HepG2 (cell line): ENCODE measurements at regions not wholly inside any gene's neighbourhood (a gene's known extent, or its start where the extent isn't known, plus 50 kb on each side); places are given as distances from the start of the nearest gene placed in this dataset.
A peak's percentile ranks its signal among the peaks of the same experiment; 100 is the strongest.

Source experiments
- AGO2 ChIP-seq: fragments of 200-400 bp; formaldehyde crosslinking; optimal IDR thresholded peaks from 2 replicates; pipeline ENCODE3; 2017; ENCODE audit warnings: mild to moderate bottlenecking, low read depth, low read length, moderate library complexity
- FOXK1 ChIP-seq: sonication (generic); formaldehyde crosslinking; IDR thresholded peaks from 2 replicates; pipeline ENCODE4 v1.4.0; 2020; ENCODE audit warnings: low read depth, missing genetic modification reagents, borderline replicate concordance
- GMEB1 ChIP-seq: sonication (generic); formaldehyde crosslinking; IDR thresholded peaks from 2 replicates; pipeline ENCODE4 v1.5.1; 2020; ENCODE audit warnings: missing genetic modification reagents, mild to moderate bottlenecking, borderline replicate concordance
- MNT ChIP-seq: fragments of 450-650 bp; IDR thresholded peaks from 2 replicates; pipeline ENCODE4 v1.6.1; 2016
- MXD4 ChIP-seq: IDR thresholded peaks from 2 replicates; pipeline ENCODE4 v1.6.1; 2016; ENCODE audit warnings: mild to moderate bottlenecking, missing biosample characterization, missing genetic modification reagents
- ONECUT2 ChIP-seq: sonication (generic); formaldehyde crosslinking; IDR thresholded peaks from 2 replicates; pipeline ENCODE4 v1.4.0; 2020; ENCODE audit warnings: missing genetic modification reagents
- PPARG ChIP-seq: conservative IDR thresholded peaks from 2 replicates; pipeline ENCODE4 v1.6.1; 2016; ENCODE audit warnings: missing biosample characterization, missing genetic modification reagents
- SNAPC2 ChIP-seq: sonication (generic); formaldehyde crosslinking; IDR thresholded peaks from 2 replicates; pipeline ENCODE4 v1.8.1; 2022; ENCODE audit warnings: mild to moderate bottlenecking, missing genetic modification reagents
- STAT6 ChIP-seq: sonication (generic); formaldehyde crosslinking; IDR thresholded peaks from 2 replicates; pipeline ENCODE4 v1.4.0; 2020; ENCODE audit warnings: missing genetic modification reagents, mild to moderate bottlenecking, borderline replicate concordance
- THAP8 ChIP-seq: sonication (generic); formaldehyde crosslinking; IDR thresholded peaks from 2 replicates; pipeline ENCODE4 v1.5.1; 2020; ENCODE audit warnings: missing genetic modification reagents, mild to moderate bottlenecking, borderline replicate concordance
- TOPORS ChIP-seq: sonication (generic); formaldehyde crosslinking; IDR thresholded peaks from 2 replicates; pipeline ENCODE4 v1.8.0; 2023; ENCODE audit warnings: mild to moderate bottlenecking, missing genetic modification reagents
- ZBTB3 ChIP-seq: sonication (generic); formaldehyde crosslinking; IDR thresholded peaks from 2 replicates; pipeline ENCODE4 v1.4.0; 2020; ENCODE audit warnings: low read depth, mild to moderate bottlenecking, moderate library complexity, missing genetic modification reagents, borderline replicate concordance
- ZBTB37 ChIP-seq: sonication (generic); formaldehyde crosslinking; IDR thresholded peaks from 2 replicates; pipeline ENCODE4 v1.4.0; 2020; ENCODE audit warnings: mild to moderate bottlenecking, missing genetic modification reagents
- ZFP36L1 ChIP-seq: sonication (generic); formaldehyde crosslinking; IDR thresholded peaks from 2 replicates; pipeline ENCODE4 v1.8.0; 2022; ENCODE audit warnings: mild to moderate bottlenecking, missing genetic modification reagents, moderate library complexity
- ZNF121 ChIP-seq: sonication (generic); formaldehyde crosslinking; IDR thresholded peaks from 2 replicates; pipeline ENCODE4 v1.5.0; 2020; ENCODE audit warnings: mild to moderate bottlenecking, missing genetic modification reagents
- ZNF362 ChIP-seq: sonication (generic); formaldehyde crosslinking; IDR thresholded peaks from 2 replicates; pipeline ENCODE4 v1.4.0; 2020; ENCODE audit warnings: missing genetic modification reagents, mild to moderate bottlenecking, borderline replicate concordance
- ZNF616 ChIP-seq: sonication (generic); formaldehyde crosslinking; IDR thresholded peaks from 2 replicates; pipeline ENCODE4 v1.5.0; 2020; ENCODE audit warnings: low read depth, mild to moderate bottlenecking, missing genetic modification reagents
- ZNF777 ChIP-seq: sonication (generic); formaldehyde crosslinking; IDR thresholded peaks from 2 replicates; pipeline ENCODE4 v1.4.0; 2020; ENCODE audit warnings: missing genetic modification reagents

- peak; percentile 65; the same call in 1 of the 2 replicates for TF ChIP-seq GMEB1 (CRISPR knock-in tag)
- TF ChIP-seq ONECUT2 (CRISPR knock-in tag), result no peak
- peak; percentile 69; the same call in 1 of the 2 replicates for TF ChIP-seq MNT
- peak; percentile 78 for TF ChIP-seq ZNF121
- TF ChIP-seq ZNF362, result peak; percentile 76; the same call in 1 of the 2 replicates
- peak; percentile 99 for TF ChIP-seq ZBTB3
- TF ChIP-seq ZNF777 (CRISPR knock-in tag), result no peak; the same call in 1 of the 2 replicates
- TF ChIP-seq AGO2, result no peak
- TF ChIP-seq MXD4 (CRISPR knock-in tag), result peak; percentile 45
- peak; percentile 100 for TF ChIP-seq PPARG (CRISPR knock-in tag)
- no peak for TF ChIP-seq THAP8 (CRISPR knock-in tag)
- peak; percentile 91; the same call in 1 of the 2 replicates for TF ChIP-seq FOXK1
- TF ChIP-seq ZBTB37 (CRISPR knock-in tag), result 0 out of 2 replicates have a peak, but pooled peaks have one; percentile 23
- no peak for TF ChIP-seq SNAPC2 (CRISPR knock-in tag)
- no peak for TF ChIP-seq TOPORS
- TF ChIP-seq ZNF616, result peak; percentile 75; the same call in 1 of the 2 replicates
- TF ChIP-seq STAT6 (CRISPR knock-in tag), result peak; percentile 98
- peak; percentile 86; the same call in 1 of the 2 replicates for TF ChIP-seq ZFP36L1 (CRISPR knock-in tag)
Observed at GRCh38 chr9:129343424-129344375, 165.6 kb upstream of the IER5L start (continued).
